NCI-H2196 treated with DMSO at 0.1 percent for 48 hours (cell line): ENCODE measurements at regions not wholly inside any gene's neighbourhood (a gene's known extent, or its start where the extent isn't known, plus 50 kb on each side); places are given as distances from the start of the nearest gene placed in this dataset.
"Not testable (repeated sequence)": the region's sequence is repeated elsewhere in the genome, so short reads cannot be mapped to it uniquely, and the experiment has no call there.

Experiments used
- DNase-seq: peaks from one replicate; lab custom pipeline; 2025; ENCODE audit not compliant: unreplicated experiment; lab: John Stamatoyannopoulos, UW

GRCh38 chr13:75180805-75181455, 301.0 kb downstream of the TBC1D4 start:
- DNase-seq: no peak

- no peak for DNase-seq
Measured at GRCh38 chr13:75178436-75178835, 303.5 kb downstream of the TBC1D4 start.

GRCh38 chr13:75175575-75175974, 306.4 kb downstream of the TBC1D4 start:
- DNase-seq: no peak

- DNase-seq: not testable (repeated sequence)
Measured at GRCh38 chr13:75175097-75175496, 306.9 kb downstream of the TBC1D4 start.

- DNase-seq: no peak
Measured at GRCh38 chr13:75174481-75174880, 307.5 kb downstream of the TBC1D4 start.

- no peak for DNase-seq
Measured at GRCh38 chr13:75173457-75174356, 308.3 kb downstream of the TBC1D4 start.

GRCh38 chr13:75170311-75170710, 311.7 kb downstream of the TBC1D4 start:
- DNase-seq: no peak

- no peak for DNase-seq
Measured at GRCh38 chr13:75165543-75166230, 316.3 kb downstream of the TBC1D4 start.

- DNase-seq: no peak
Measured at GRCh38 chr13:75161804-75162203, 320.2 kb downstream of the TBC1D4 start.

GRCh38 chr13:75160984-75161383, 321.0 kb downstream of the TBC1D4 start:
- DNase-seq: no peak

- no peak for DNase-seq
Measured at GRCh38 chr13:75154331-75154730, 327.6 kb downstream of the TBC1D4 start.

GRCh38 chr13:75153834-75154233, 328.1 kb downstream of the TBC1D4 start:
- no peak for DNase-seq

GRCh38 chr13:75153386-75153785, 328.6 kb downstream of the TBC1D4 start:
- no peak for DNase-seq

- DNase-seq: no peak
Measured at GRCh38 chr13:75151081-75151643, 330.8 kb downstream of the TBC1D4 start.

GRCh38 chr13:75149776-75150175, 332.2 kb downstream of the TBC1D4 start:
- DNase-seq: no peak

- DNase-seq: no peak
Measured at GRCh38 chr13:75147946-75148345, 334.0 kb downstream of the TBC1D4 start.

- no peak for DNase-seq
Measured at GRCh38 chr13:75146436-75146835, 335.5 kb downstream of the TBC1D4 start.

- no peak for DNase-seq
Measured at GRCh38 chr13:75145927-75146326, 336.0 kb downstream of the TBC1D4 start.

- DNase-seq: no peak
Measured at GRCh38 chr13:75139291-75139690, 342.7 kb downstream of the TBC1D4 start.

GRCh38 chr13:75137911-75138571, 343.9 kb downstream of the TBC1D4 start:
- no peak for DNase-seq

GRCh38 chr13:75136151-75136550, 345.8 kb downstream of the TBC1D4 start:
- no peak for DNase-seq
